H9 (cell line): ENCODE measurements at regions not wholly inside any gene's neighbourhood (a gene's known extent, or its start where the extent isn't known, plus 50 kb on each side); places are given as distances from the start of the nearest gene placed in this dataset.

ENCODE experiments used
- DNase-seq: peaks from one replicate; pipeline ENCODE4 v3.0.0-alpha.2; 2017
- H2AFZ ChIP-seq: one replicate; pipeline ENCODE4 v1.6.1; 2013; ENCODE audit warnings: mild to moderate bottlenecking, low read length, control low read depth, moderate library complexity
- H2AK5ac ChIP-seq: 2 replicates; pipeline ENCODE4 v1.6.1; 2013; ENCODE audit warnings: low read length, control low read depth, mixed read lengths; ENCODE audit not compliant: insufficient read length
- H2BK120ac ChIP-seq: one replicate; pipeline ENCODE4 v1.6.1; 2013; ENCODE audit warnings: low read depth, mild to moderate bottlenecking, low read length, control low read depth, inconsistent platforms; ENCODE audit not compliant: poor library complexity, severe bottlenecking
- H2BK12ac ChIP-seq: 2 replicates; pipeline ENCODE4 v1.6.1; 2013; ENCODE audit warnings: low read length, control low read depth, mixed read lengths, low read depth; ENCODE audit not compliant: insufficient read length
- H2BK15ac ChIP-seq: 2 replicates; pipeline ENCODE4 v1.6.1; 2013; ENCODE audit warnings: low read depth, low read length, control low read depth
- H2BK20ac ChIP-seq: one replicate; pipeline ENCODE4 v1.6.1; 2013; ENCODE audit warnings: low read depth, mild to moderate bottlenecking, low read length, control low read depth, inconsistent platforms; ENCODE audit not compliant: poor library complexity, severe bottlenecking
- H2BK5ac ChIP-seq: 2 replicates; pipeline ENCODE4 v1.6.1; 2013; ENCODE audit warnings: low read length, control low read depth, mixed read lengths; ENCODE audit not compliant: insufficient read length
- H3K14ac ChIP-seq: 2 replicates; pipeline ENCODE4 v1.6.1; 2013; ENCODE audit warnings: low read length, control low read depth; ENCODE audit not compliant: insufficient read depth
- H3K18ac ChIP-seq: 2 replicates; pipeline ENCODE4 v1.6.1; 2013; ENCODE audit warnings: low read depth, mild to moderate bottlenecking, mixed read lengths, low read length, control low read depth; ENCODE audit not compliant: insufficient read length
- H3K23ac ChIP-seq: 2 replicates; pipeline ENCODE4 v1.6.1; 2013; ENCODE audit warnings: low read length, control low read depth, mixed read lengths, low read depth; ENCODE audit not compliant: insufficient read length
- H3K23me2 ChIP-seq: 2 replicates; pipeline ENCODE4 v1.6.1; 2013; ENCODE audit warnings: low read depth, mild to moderate bottlenecking, mixed read lengths, low read length, control low read depth; ENCODE audit not compliant: insufficient read length, poor library complexity, severe bottlenecking
- H3K27ac ChIP-seq: 2 replicates; pipeline ENCODE4 v1.5.1; 2013; ENCODE audit warnings: low read length, control low read depth, mixed read lengths, low read depth; ENCODE audit not compliant: insufficient read length
- H3K27me3 ChIP-seq: 2 replicates; pipeline ENCODE4 v1.6.1; 2013; ENCODE audit warnings: low read length, control low read depth, inconsistent platforms; ENCODE audit not compliant: insufficient read depth
- H3K4ac ChIP-seq: 2 replicates; pipeline ENCODE4 v1.6.1; 2013; ENCODE audit warnings: low read depth, mild to moderate bottlenecking, control low read depth, inconsistent platforms, low read length, moderate library complexity
- H3K4me1 ChIP-seq: 2 replicates; pipeline ENCODE4 v1.6.1; 2013; ENCODE audit warnings: low read length, control low read depth, inconsistent platforms; ENCODE audit not compliant: insufficient read depth
- H3K4me2 ChIP-seq: 2 replicates; pipeline ENCODE4 v1.6.1; 2013; ENCODE audit warnings: low read length, control low read depth, mixed read lengths; ENCODE audit not compliant: insufficient read length, insufficient read depth
- H3K56ac ChIP-seq: 2 replicates; pipeline ENCODE4 v1.6.1; 2013; ENCODE audit warnings: low read depth, mild to moderate bottlenecking, mixed read lengths, low read length, control low read depth; ENCODE audit not compliant: insufficient read length
- H3K79me1 ChIP-seq: 2 replicates; pipeline ENCODE4 v1.6.1; 2013; ENCODE audit warnings: low read depth, mild to moderate bottlenecking, moderate library complexity, low read length, control low read depth, inconsistent platforms; ENCODE audit not compliant: insufficient read depth, poor library complexity, severe bottlenecking
- H3K79me2 ChIP-seq: 2 replicates; pipeline ENCODE4 v1.6.1; 2013; ENCODE audit warnings: low read length, control low read depth, inconsistent platforms; ENCODE audit not compliant: insufficient read depth
- H3K9ac ChIP-seq: 2 replicates; pipeline ENCODE4 v1.6.1; 2013; ENCODE audit warnings: low read length, control low read depth, mixed read lengths; ENCODE audit not compliant: insufficient read length; ENCODE audit errors: extremely low read depth
- H3K9me3 ChIP-seq: one replicate; pipeline ENCODE4 v1.6.1; 2013; ENCODE audit warnings: low read depth, low read length, inconsistent platforms; ENCODE audit not compliant: control insufficient read depth
- H3T11ph ChIP-seq: one replicate; pipeline ENCODE4 v1.6.1; 2013; ENCODE audit warnings: mild to moderate bottlenecking, low read length, control low read depth, inconsistent platforms
- H4K20me1 ChIP-seq: one replicate; pipeline ENCODE4 v1.6.1; 2013; ENCODE audit not compliant: control insufficient read depth, insufficient read length, insufficient read depth
- H4K5ac ChIP-seq: 2 replicates; pipeline ENCODE4 v1.6.1; 2013; ENCODE audit warnings: low read depth, mild to moderate bottlenecking, mixed read lengths, low read length, control low read depth; ENCODE audit not compliant: insufficient read length
- H4K8ac ChIP-seq: replicated peaks from 2 replicates; pipeline ENCODE4 v1.6.1; 2013; ENCODE audit warnings: low read length, control low read depth, mixed read lengths, low read depth; ENCODE audit not compliant: insufficient read length
- H4K91ac ChIP-seq: 2 replicates; pipeline ENCODE4 v1.6.1; 2013; ENCODE audit warnings: low read depth, mild to moderate bottlenecking, moderate library complexity, mixed read lengths, low read length, control low read depth; ENCODE audit not compliant: insufficient read length
- H3K27ac Mint-ChIP-seq, 3 experiments: 2 replicates in 2 of 3; 3 replicates in 1 of 3; pipeline ENCODE4 v1.8.0; 2020 to 2021; ENCODE audit warnings: mixed read lengths in 3 of 3, mild to moderate bottlenecking in 1 of 3, moderate library complexity in 1 of 3
- H3K27me3 Mint-ChIP-seq: 2 replicates; pipeline ENCODE4 v1.8.0; 2021; ENCODE audit warnings: low read depth, mild to moderate bottlenecking, moderate library complexity, mixed read lengths
- H3K36me3 Mint-ChIP-seq, 3 experiments: 2 replicates in 2 of 3; 3 replicates in 1 of 3; pipeline ENCODE4 v1.8.0; 2020 to 2021; ENCODE audit warnings: low read depth in 3 of 3, mixed read lengths in 3 of 3; ENCODE audit not compliant: insufficient read depth in 1 of 3
- H3K4me1 Mint-ChIP-seq, 2 experiments: 2 replicates each; pipeline ENCODE4 v1.8.0; 2020; ENCODE audit warnings: mixed read lengths in 2 of 2
- H3K4me3 Mint-ChIP-seq, 2 experiments: 2 replicates in 1 of 2; 3 replicates in 1 of 2; pipeline ENCODE4 v1.8.0; 2020 to 2021; ENCODE audit warnings: mild to moderate bottlenecking in 2 of 2, mixed read lengths in 2 of 2, moderate library complexity in 1 of 2
- H3K9me3 Mint-ChIP-seq, 2 experiments: 2 replicates in 1 of 2; 3 replicates in 1 of 2; pipeline ENCODE4 v1.8.0; 2020; ENCODE audit warnings: mild to moderate bottlenecking in 2 of 2, mixed read lengths in 2 of 2, moderate library complexity in 1 of 2
- WGBS: extraction: QIAGEN DNeasy Blood & Tissue Kit; methylation state at CpG from one replicate; pipeline ENCODE4 v1.1.7; 2013; ENCODE audit warnings: missing lambda C conversion rate, low lambda C conversion rate, mixed read lengths; ENCODE audit not compliant: insufficient read length; ENCODE audit errors: extremely low coverage; 5-methylcytosine and 5-hydroxymethylcytosine counted together
- TF ChIP-seq, protein P1 (sequence below): fragments of 200-600 bp; sonication (generic); conservative IDR thresholded peaks from 3 replicates; pipeline ENCODE4 v1.8.0; 2021; ENCODE audit warnings: antibody characterized with exemption, mild to moderate bottlenecking

GRCh38 chr11:46210856-46211255 is 66.6 kb upstream of the CREB3L1 start:
- Histone ChIP-seq H2BK120ac (no peak overlapping the region), H4K91ac (no peak overlapping the region), H2BK20ac (no peak overlapping the region), H3K4me2 (no peak overlapping the region), H3K4me1 (no peaks in the 10 kb centered on the region), H3K79me1 (no peaks in the 10 kb centered on the region), H2BK5ac (no peak overlapping the region), H3K18ac (no peak overlapping the region), H2BK15ac (no peak overlapping the region), H3K27ac (no peak overlapping the region), H2AFZ (no peak overlapping the region), H4K20me1 (no peaks in the 10 kb centered on the region), H3K9me3 (no peaks in the 10 kb centered on the region), H4K8ac (no peak overlapping the region), H3K27me3 (no peaks in the 10 kb centered on the region), H3K23ac (no peak overlapping the region), H4K5ac (no peak overlapping the region), H2BK12ac (no peak overlapping the region), H3K9ac (no peak overlapping the region), H3K56ac (no peak overlapping the region), H3K23me2 (no peaks in the 10 kb centered on the region), H3T11ph (no peak overlapping the region), H2AK5ac (no peak overlapping the region), H3K14ac (no peak overlapping the region), H3K79me2 (no peaks in the 10 kb centered on the region), H3K4ac (no peak overlapping the region)
- H3K27ac Mint-ChIP-seq, result no peak overlapping the region; a peak in 2 of 7 replicates
- H3K9me3 Mint-ChIP-seq, result peaks cover 0 to 3% of the 10 kb centered on the region in 2 experiments; a peak in 1 of 5 replicates
- H3K27me3 Mint-ChIP-seq, result peaks cover 3% of the 10 kb centered on the region; the same call in 1 of the 2 replicates
- no peak for DNase-seq
- H3K36me3 Mint-ChIP-seq, result no peaks in the 10 kb centered on the region
- no peak overlapping the region for H3K4me3 Mint-ChIP-seq
- WGBS, result no CpG with 5 or more reads among the region's 3 CpGs
- peaks cover 5% of the 10 kb centered on the region in 2 experiments for H3K4me1 Mint-ChIP-seq
- TF ChIP-seq, protein P1, sequence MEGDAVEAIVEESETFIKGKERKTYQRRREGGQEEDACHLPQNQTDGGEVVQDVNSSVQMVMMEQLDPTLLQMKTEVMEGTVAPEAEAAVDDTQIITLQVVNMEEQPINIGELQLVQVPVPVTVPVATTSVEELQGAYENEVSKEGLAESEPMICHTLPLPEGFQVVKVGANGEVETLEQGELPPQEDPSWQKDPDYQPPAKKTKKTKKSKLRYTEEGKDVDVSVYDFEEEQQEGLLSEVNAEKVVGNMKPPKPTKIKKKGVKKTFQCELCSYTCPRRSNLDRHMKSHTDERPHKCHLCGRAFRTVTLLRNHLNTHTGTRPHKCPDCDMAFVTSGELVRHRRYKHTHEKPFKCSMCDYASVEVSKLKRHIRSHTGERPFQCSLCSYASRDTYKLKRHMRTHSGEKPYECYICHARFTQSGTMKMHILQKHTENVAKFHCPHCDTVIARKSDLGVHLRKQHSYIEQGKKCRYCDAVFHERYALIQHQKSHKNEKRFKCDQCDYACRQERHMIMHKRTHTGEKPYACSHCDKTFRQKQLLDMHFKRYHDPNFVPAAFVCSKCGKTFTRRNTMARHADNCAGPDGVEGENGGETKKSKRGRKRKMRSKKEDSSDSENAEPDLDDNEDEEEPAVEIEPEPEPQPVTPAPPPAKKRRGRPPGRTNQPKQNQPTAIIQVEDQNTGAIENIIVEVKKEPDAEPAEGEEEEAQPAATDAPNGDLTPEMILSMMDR, result no peak
